ENCODE measurements at regions not wholly inside any gene's neighbourhood (a gene's known extent, or its start where the extent isn't known, plus 50 kb on each side); places are given as distances from the start of the nearest gene placed in this dataset.

DNA sequence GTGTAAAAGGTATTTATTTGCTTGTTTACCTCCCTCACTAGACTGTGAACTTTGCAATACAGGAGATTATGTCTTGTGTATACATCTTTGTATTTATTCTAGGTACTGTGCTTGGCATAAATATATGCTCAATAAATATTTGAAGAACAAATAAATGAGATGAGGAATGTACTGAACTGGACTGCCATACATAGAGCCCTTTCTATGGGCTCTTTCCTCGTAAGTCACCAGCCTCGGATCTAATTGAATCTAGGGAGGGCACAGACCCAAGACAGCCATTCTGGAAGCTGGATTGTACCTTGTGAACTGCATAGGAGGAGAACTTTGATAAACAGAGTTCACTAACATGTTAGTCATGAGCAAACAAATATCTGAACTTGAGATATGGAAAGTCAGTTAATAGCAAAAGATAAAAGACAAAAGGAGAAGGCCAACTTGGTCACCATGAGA lies 503.9 kb downstream of the INSC start:
- no peak overlapping the region for H2AFZ ChIP-seq
- Mint-ChIP-seq H3K4me3 (no peak overlapping the region), H3K27me3 (ENCODE audit: insufficient read depth, low read depth, poor library complexity) (peaks cover 2% of the 10 kb centered on the region), H3K4me1 (peaks cover 14% of the 10 kb centered on the region), H3K9me3 (no peaks in the 10 kb centered on the region), H3K36me3 (ENCODE audit: low read depth) (no peaks in the 10 kb centered on the region), H3K27ac (no peak overlapping the region)
- peaks cover 22% of the 10 kb centered on the region for H3K9me2 ChIP-seq (ENCODE audit: insufficient read depth)
- H3K4me1 ChIP-seq (ENCODE audit: insufficient read depth): no peaks in the 10 kb centered on the region; the same call in 1 of the 2 replicates
- ATAC-seq (no peak), DNase-seq (ENCODE audit: low spot score) (no peak)
- H3K4me2 ChIP-seq: no peak overlapping the region
- H3K79me2 ChIP-seq (replicated peaks; ENCODE audit: insufficient read depth): no peaks in the 10 kb centered on the region
- no peaks in the 10 kb centered on the region for H3K36me3 ChIP-seq (ENCODE audit: insufficient read depth)
- no peaks in the 10 kb centered on the region for H3F3A ChIP-seq (replicated peaks; ENCODE audit: low read depth)
- H3K27ac ChIP-seq (ENCODE audit: low read depth): no peak overlapping the region
- H4K20me1 ChIP-seq (replicated peaks; ENCODE audit: insufficient read depth): no peaks in the 10 kb centered on the region
- no peaks in the 10 kb centered on the region for H3K27me3 ChIP-seq (ENCODE audit: insufficient read depth)
- TF ChIP-seq, protein P1, sequence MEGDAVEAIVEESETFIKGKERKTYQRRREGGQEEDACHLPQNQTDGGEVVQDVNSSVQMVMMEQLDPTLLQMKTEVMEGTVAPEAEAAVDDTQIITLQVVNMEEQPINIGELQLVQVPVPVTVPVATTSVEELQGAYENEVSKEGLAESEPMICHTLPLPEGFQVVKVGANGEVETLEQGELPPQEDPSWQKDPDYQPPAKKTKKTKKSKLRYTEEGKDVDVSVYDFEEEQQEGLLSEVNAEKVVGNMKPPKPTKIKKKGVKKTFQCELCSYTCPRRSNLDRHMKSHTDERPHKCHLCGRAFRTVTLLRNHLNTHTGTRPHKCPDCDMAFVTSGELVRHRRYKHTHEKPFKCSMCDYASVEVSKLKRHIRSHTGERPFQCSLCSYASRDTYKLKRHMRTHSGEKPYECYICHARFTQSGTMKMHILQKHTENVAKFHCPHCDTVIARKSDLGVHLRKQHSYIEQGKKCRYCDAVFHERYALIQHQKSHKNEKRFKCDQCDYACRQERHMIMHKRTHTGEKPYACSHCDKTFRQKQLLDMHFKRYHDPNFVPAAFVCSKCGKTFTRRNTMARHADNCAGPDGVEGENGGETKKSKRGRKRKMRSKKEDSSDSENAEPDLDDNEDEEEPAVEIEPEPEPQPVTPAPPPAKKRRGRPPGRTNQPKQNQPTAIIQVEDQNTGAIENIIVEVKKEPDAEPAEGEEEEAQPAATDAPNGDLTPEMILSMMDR (conservative IDR thresholded peaks at IDR 0.05; ENCODE audit: low read depth in 2 of 2): no peak
- TF ChIP-seq ZNF114 (CRISPR knock-in tag; IDR thresholded peaks at IDR 0.05) (no peak), ZNF331 (CRISPR knock-in tag; IDR thresholded peaks at IDR 0.05; ENCODE audit: low read depth) (no peak), JUNB (IDR thresholded peaks at IDR 0.05; ENCODE audit: unreplicated experiment) (no peak), CREB1 (CRISPR knock-in tag; IDR thresholded peaks at IDR 0.05; ENCODE audit: low read depth) (no peak), EZH2 (IDR thresholded peaks at IDR 0.05; ENCODE audit: low read depth, unreplicated experiment) (no peak), POLR2AphosphoS5 (IDR thresholded peaks at IDR 0.05; ENCODE audit: low read depth) (no peak), NANOG (IDR thresholded peaks at IDR 0.05; ENCODE audit: borderline replicate concordance) (no peak)
- TF ChIP-seq, protein P2, sequence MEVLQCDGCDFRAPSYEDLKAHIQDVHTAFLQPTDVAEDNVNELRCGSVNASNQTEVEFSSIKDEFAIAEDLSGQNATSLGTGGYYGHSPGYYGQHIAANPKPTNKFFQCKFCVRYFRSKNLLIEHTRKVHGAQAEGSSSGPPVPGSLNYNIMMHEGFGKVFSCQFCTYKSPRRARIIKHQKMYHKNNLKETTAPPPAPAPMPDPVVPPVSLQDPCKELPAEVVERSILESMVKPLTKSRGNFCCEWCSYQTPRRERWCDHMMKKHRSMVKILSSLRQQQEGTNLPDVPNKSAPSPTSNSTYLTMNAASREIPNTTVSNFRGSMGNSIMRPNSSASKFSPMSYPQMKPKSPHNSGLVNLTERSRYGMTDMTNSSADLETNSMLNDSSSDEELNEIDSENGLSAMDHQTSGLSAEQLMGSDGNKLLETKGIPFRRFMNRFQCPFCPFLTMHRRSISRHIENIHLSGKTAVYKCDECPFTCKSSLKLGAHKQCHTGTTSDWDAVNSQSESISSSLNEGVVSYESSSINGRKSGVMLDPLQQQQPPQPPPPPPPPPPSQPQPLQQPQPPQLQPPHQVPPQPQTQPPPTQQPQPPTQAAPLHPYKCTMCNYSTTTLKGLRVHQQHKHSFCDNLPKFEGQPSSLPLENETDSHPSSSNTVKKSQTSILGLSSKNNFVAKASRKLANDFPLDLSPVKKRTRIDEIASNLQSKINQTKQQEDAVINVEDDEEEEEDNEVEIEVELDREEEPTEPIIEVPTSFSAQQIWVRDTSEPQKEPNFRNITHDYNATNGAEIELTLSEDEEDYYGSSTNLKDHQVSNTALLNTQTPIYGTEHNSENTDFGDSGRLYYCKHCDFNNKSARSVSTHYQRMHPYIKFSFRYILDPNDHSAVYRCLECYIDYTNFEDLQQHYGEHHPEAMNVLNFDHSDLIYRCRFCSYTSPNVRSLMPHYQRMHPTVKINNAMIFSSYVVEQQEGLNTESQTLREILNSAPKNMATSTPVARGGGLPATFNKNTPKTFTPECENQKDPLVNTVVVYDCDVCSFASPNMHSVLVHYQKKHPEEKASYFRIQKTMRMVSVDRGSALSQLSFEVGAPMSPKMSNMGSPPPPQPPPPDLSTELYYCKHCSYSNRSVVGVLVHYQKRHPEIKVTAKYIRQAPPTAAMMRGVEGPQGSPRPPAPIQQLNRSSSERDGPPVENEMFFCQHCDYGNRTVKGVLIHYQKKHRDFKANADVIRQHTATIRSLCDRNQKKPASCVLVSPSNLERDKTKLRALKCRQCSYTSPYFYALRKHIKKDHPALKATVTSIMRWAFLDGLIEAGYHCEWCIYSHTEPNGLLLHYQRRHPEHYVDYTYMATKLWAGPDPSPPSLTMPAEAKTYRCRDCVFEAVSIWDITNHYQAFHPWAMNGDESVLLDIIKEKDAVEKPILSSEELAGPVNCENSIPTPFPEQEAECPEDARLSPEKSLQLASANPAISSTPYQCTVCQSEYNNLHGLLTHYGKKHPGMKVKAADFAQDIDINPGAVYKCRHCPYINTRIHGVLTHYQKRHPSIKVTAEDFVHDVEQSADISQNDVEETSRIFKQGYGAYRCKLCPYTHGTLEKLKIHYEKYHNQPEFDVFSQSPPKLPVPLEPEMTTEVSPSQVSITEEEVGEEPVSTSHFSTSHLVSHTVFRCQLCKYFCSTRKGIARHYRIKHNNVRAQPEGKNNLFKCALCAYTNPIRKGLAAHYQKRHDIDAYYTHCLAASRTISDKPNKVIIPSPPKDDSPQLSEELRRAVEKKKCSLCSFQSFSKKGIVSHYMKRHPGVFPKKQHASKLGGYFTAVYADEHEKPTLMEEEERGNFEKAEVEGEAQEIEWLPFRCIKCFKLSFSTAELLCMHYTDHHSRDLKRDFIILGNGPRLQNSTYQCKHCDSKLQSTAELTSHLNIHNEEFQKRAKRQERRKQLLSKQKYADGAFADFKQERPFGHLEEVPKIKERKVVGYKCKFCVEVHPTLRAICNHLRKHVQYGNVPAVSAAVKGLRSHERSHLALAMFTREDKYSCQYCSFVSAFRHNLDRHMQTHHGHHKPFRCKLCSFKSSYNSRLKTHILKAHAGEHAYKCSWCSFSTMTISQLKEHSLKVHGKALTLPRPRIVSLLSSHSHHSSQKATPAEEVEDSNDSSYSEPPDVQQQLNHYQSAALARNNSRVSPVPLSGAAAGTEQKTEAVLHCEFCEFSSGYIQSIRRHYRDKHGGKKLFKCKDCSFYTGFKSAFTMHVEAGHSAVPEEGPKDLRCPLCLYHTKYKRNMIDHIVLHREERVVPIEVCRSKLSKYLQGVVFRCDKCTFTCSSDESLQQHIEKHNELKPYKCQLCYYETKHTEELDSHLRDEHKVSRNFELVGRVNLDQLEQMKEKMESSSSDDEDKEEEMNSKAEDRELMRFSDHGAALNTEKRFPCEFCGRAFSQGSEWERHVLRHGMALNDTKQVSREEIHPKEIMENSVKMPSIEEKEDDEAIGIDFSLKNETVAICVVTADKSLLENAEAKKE (CRISPR knock-in tag; IDR thresholded peaks at IDR 0.05): no peak
- H3K4me3 ChIP-seq: no peak overlapping the region
